RWPE2 (cell line): ENCODE measurements at regions not wholly inside any gene's neighbourhood (a gene's known extent, or its start where the extent isn't known, plus 50 kb on each side); places are given as distances from the start of the nearest gene placed in this dataset.

Source experiments
- ATAC-seq: fragments of 200-7000 bp; cut with Tn5 transposase; 3 replicates; pipeline ENCODE4 v1.9.1; 2021; ENCODE audit warnings: low read depth
- DNase-seq: peaks from one replicate; pipeline ENCODE4 v3.0.0-alpha.2; 2020; ENCODE audit warnings: low spot score
- H3K27ac ChIP-seq: fragments of 450-650 bp; 2 replicates; pipeline ENCODE4 v1.5.1; 2017; ENCODE audit warnings: mild to moderate bottlenecking; ENCODE audit not compliant: poor library complexity, severe bottlenecking
- H3K27me3 ChIP-seq: fragments of 250-450 bp; sonication (Bioruptor Pico); 2 replicates; pipeline ENCODE4 v1.5.1; 2021; ENCODE audit warnings: mild to moderate bottlenecking, moderate library complexity; ENCODE audit not compliant: insufficient read depth, poor library complexity, severe bottlenecking
- H3K36me3 ChIP-seq: fragments of 250-450 bp; sonication (Bioruptor Pico); 2 replicates; pipeline ENCODE4 v1.5.1; 2020; ENCODE audit warnings: low read depth, mild to moderate bottlenecking, moderate library complexity
- H3K4me1 ChIP-seq: fragments of 250-450 bp; sonication (Bioruptor Pico); 2 replicates; pipeline ENCODE4 v1.5.1; 2021; ENCODE audit warnings: mild to moderate bottlenecking, moderate library complexity; ENCODE audit not compliant: insufficient read depth, poor library complexity, severe bottlenecking
- H3K4me3 ChIP-seq: fragments of 250-450 bp; sonication (Bioruptor Pico); 2 replicates; pipeline ENCODE4 v1.5.1; 2021; ENCODE audit warnings: mild to moderate bottlenecking, moderate library complexity; ENCODE audit not compliant: severe bottlenecking
- H3K9me3 ChIP-seq: fragments of 250-450 bp; sonication (Bioruptor Pico); 2 replicates; pipeline ENCODE4 v1.5.1; 2021; ENCODE audit warnings: mild to moderate bottlenecking, moderate library complexity; ENCODE audit not compliant: severe bottlenecking
- CTCF ChIP-seq: fragments of 450-650 bp; IDR thresholded peaks from one replicate; pipeline ENCODE4 v1.5.1; 2017; ENCODE audit warnings: mild to moderate bottlenecking, moderate library complexity; ENCODE audit not compliant: poor library complexity, severe bottlenecking

- H3K4me1 ChIP-seq: peaks cover 6% of the 10 kb centered on the region
- DNase-seq: peak; percentile 35
- H3K27me3 ChIP-seq: no peaks in the 10 kb centered on the region
- ATAC-seq: no peak
- no peak for TF ChIP-seq CTCF
- H3K9me3 ChIP-seq: no peaks in the 10 kb centered on the region
- no peak overlapping the region for H3K4me3 ChIP-seq
- H3K36me3 ChIP-seq: peaks cover 3% of the 10 kb centered on the region
- no peak overlapping the region for H3K27ac ChIP-seq
These were observed 145.3 kb downstream of the CRYBB2 start for GRCh38 chr22:25364736-25365241.

- Histone ChIP-seq H3K4me3 (no peak overlapping the region), H3K27me3 (no peaks in the 10 kb centered on the region), H3K9me3 (no peaks in the 10 kb centered on the region), H3K4me1 (peaks cover 6% of the 10 kb centered on the region), H3K36me3 (peaks cover 3% of the 10 kb centered on the region; the same call in 1 of the 2 replicates), H3K27ac (no peak overlapping the region)
- no peak for TF ChIP-seq CTCF
- DNase-seq (peak; percentile 43), ATAC-seq (no peak)
These were observed 146.2 kb downstream of the CRYBB2 start for GRCh38 chr22:25365491-25366261.

GRCh38 chr22:25366408-25366807 is 147.0 kb downstream of the CRYBB2 start:
- no peak for TF ChIP-seq CTCF

GRCh38 chr22:25366876-25367466 is 147.5 kb downstream of the CRYBB2 start:
- H3K36me3 ChIP-seq: peaks cover 3% of the 10 kb centered on the region; the same call in 1 of the 2 replicates

More at GRCh38 chr22:25366408-25366807, 147.0 kb downstream of the CRYBB2 start:
- Histone ChIP-seq H3K36me3 (peaks cover 3% of the 10 kb centered on the region; the same call in 1 of the 2 replicates), H3K9me3 (no peaks in the 10 kb centered on the region), H3K27me3 (no peaks in the 10 kb centered on the region), H3K4me1 (peaks cover 6% of the 10 kb centered on the region), H3K27ac (no peak overlapping the region), H3K4me3 (no peak overlapping the region)
- ATAC-seq (no peak), DNase-seq (no peak)

More at GRCh38 chr22:25366876-25367466, 147.5 kb downstream of the CRYBB2 start:
- Histone ChIP-seq H3K4me3 (no peak overlapping the region), H3K27ac (no peak overlapping the region), H3K27me3 (no peaks in the 10 kb centered on the region), H3K9me3 (no peaks in the 10 kb centered on the region), H3K4me1 (peaks cover 6% of the 10 kb centered on the region)
- no peak for ATAC-seq
- TF ChIP-seq CTCF: no peak
- DNase-seq: peak; percentile 38
